Endodermal cell (in vitro differentiated cells): ENCODE measurements at regions not wholly inside any gene's neighbourhood (a gene's known extent, or its start where the extent isn't known, plus 50 kb on each side); places are given as distances from the start of the nearest gene placed in this dataset.
"Not testable (repeated sequence)": the region's sequence is repeated elsewhere in the genome, so short reads cannot be mapped to it uniquely, and the experiment has no call there.

Experiments
- DNase-seq: peaks from one replicate; pipeline ENCODE4 v3.0.0-alpha.2; 2017
- H3K27ac ChIP-seq: 2 replicates; pipeline ENCODE4 v1.5.1; 2013; ENCODE audit warnings: mild to moderate bottlenecking, low read depth, low read length, moderate library complexity
- H3K27me3 ChIP-seq: 2 replicates; pipeline ENCODE4 v1.6.1; 2013; ENCODE audit warnings: mild to moderate bottlenecking, low read length, moderate library complexity; ENCODE audit not compliant: insufficient read depth, control insufficient read depth, poor library complexity, severe bottlenecking
- H3K36me3 ChIP-seq: 2 replicates; pipeline ENCODE4 v1.7.0; 2013; ENCODE audit warnings: mild to moderate bottlenecking, low read length, moderate library complexity; ENCODE audit not compliant: control insufficient read depth, insufficient read depth
- H3K4me1 ChIP-seq: one replicate; pipeline ENCODE4 v1.7.0; 2013; ENCODE audit warnings: low read length; ENCODE audit not compliant: control insufficient read depth, insufficient read depth
- H3K4me3 ChIP-seq: 2 replicates; pipeline ENCODE4 v1.5.1; 2013; ENCODE audit warnings: mild to moderate bottlenecking, low read length, moderate library complexity
- H3K9ac ChIP-seq: 2 replicates; pipeline ENCODE4 v1.6.1; 2013; ENCODE audit warnings: mild to moderate bottlenecking, low read length, moderate library complexity; ENCODE audit not compliant: poor library complexity, severe bottlenecking; ENCODE audit errors: extremely low read depth
- H3K9me3 ChIP-seq: 2 replicates; pipeline ENCODE4 v1.6.1; 2013; ENCODE audit warnings: mild to moderate bottlenecking, low read length, moderate library complexity; ENCODE audit not compliant: control insufficient read depth
- H3K27ac Mint-ChIP-seq: 2 replicates; pipeline ENCODE4 v1.8.0; 2020; ENCODE audit warnings: mixed read lengths
- H3K27me3 Mint-ChIP-seq: 2 replicates; pipeline ENCODE4 v1.8.0; 2021; ENCODE audit warnings: mild to moderate bottlenecking, mixed read lengths; ENCODE audit not compliant: insufficient read depth
- H3K36me3 Mint-ChIP-seq: 2 replicates; pipeline ENCODE4 v1.8.0; 2020; ENCODE audit warnings: low read depth, mixed read lengths
- H3K4me1 Mint-ChIP-seq: 2 replicates; pipeline ENCODE4 v1.8.0; 2020; ENCODE audit warnings: mixed read lengths
- H3K4me3 Mint-ChIP-seq: 2 replicates; pipeline ENCODE4 v1.8.0; 2020; ENCODE audit warnings: mild to moderate bottlenecking, moderate library complexity, mixed read lengths
- H3K9me3 Mint-ChIP-seq: 2 replicates; pipeline ENCODE4 v1.8.0; 2020; ENCODE audit warnings: mild to moderate bottlenecking, mixed read lengths
- CTCF ChIP-seq: fragments of 200-600 bp; sonication (generic); conservative IDR thresholded peaks from 2 replicates; pipeline ENCODE4 v1.5.0; 2021; ENCODE audit warnings: antibody characterized with exemption, mild to moderate bottlenecking
- WGBS, 2 experiments: methylation state at CpG; one replicate each; pipeline versions ENCODE4 v1.1.5 to v1.1.7; 2013; ENCODE audit warnings: missing lambda C conversion rate in 2 of 2, mixed read lengths in 1 of 2; ENCODE audit not compliant: insufficient coverage in 1 of 2, insufficient read length in 1 of 2; 5-methylcytosine and 5-hydroxymethylcytosine counted together

- no peaks in the 10 kb centered on the region for H3K27me3 ChIP-seq
- H3K27ac ChIP-seq, result no peak overlapping the region
- 82 to 87% methylated on average over 3 of the region's 3 CpGs for WGBS, 2 experiments
- H3K9me3 ChIP-seq, result peaks cover 24% of the 10 kb centered on the region
- peaks cover 13% of the 10 kb centered on the region for H3K36me3 Mint-ChIP-seq
- no peak overlapping the region for H3K4me3 Mint-ChIP-seq
- no peak for TF ChIP-seq CTCF
- H3K27me3 Mint-ChIP-seq, result no peaks in the 10 kb centered on the region
- no peak overlapping the region for H3K9ac ChIP-seq
- no peaks in the 10 kb centered on the region for H3K4me1 ChIP-seq
- no peak overlapping the region for H3K4me3 ChIP-seq
- H3K36me3 ChIP-seq, result peaks cover 4% of the 10 kb centered on the region
- peaks cover 18% of the 10 kb centered on the region for H3K9me3 Mint-ChIP-seq
- peaks cover 8% of the 10 kb centered on the region for H3K4me1 Mint-ChIP-seq
- no peak for DNase-seq
- H3K27ac Mint-ChIP-seq, result no peak overlapping the region
These were observed 1049.8 kb downstream of the OLFM4 start for GRCh38 chr13:54078271-54078870.

GRCh38 chr13:54082309-54082708 lies 1053.7 kb downstream of the OLFM4 start:
- H3K9me3 ChIP-seq, result peaks cover 24% of the 10 kb centered on the region
- H3K4me1 ChIP-seq, H3K4me1 Mint-ChIP-seq, H3K27me3 Mint-ChIP-seq, H3K27me3 ChIP-seq, H3K4me3 ChIP-seq, H3K4me3 Mint-ChIP-seq, H3K27ac Mint-ChIP-seq, H3K27ac ChIP-seq, DNase-seq, H3K9ac ChIP-seq, H3K36me3 ChIP-seq: not testable (repeated sequence)
- peaks cover 13% of the 10 kb centered on the region for H3K36me3 Mint-ChIP-seq
- WGBS, 2 experiments, result 98 to 100% methylated on average over 4 to 8 of the region's 11 CpGs
- peaks cover 22% of the 10 kb centered on the region for H3K9me3 Mint-ChIP-seq

DNA sequence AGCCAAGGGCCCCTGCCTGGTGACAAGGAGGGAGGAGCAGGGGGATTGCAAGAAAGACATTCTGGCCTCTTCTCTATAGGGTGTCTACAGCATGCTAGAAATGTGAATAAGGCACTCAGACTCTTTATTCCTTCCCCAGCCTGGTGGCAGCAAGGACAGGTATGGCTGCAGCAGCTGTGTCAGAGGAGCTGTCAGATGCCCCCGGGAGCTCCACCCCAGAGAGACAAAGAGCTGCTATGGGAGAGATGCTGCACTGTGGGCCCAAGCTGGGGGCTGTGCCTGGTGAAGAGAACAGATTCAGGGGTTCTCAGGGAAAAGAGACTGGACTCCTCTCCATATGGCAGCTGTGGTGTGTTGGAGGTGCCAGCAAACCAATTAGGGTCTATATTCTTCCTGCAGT lies 1063.3 kb downstream of the OLFM4 start:
- Histone ChIP-seq H3K27ac (no peak overlapping the region), H3K4me3 (no peak overlapping the region), H3K4me1 (no peaks in the 10 kb centered on the region), H3K36me3 (peaks cover 22% of the 10 kb centered on the region), H3K27me3 (no peaks in the 10 kb centered on the region), H3K9ac (no peak overlapping the region), H3K9me3 (peaks cover 58% of the 10 kb centered on the region)
- DNase-seq, result no peak
- H3K4me1 Mint-ChIP-seq, result no peaks in the 10 kb centered on the region
- TF ChIP-seq CTCF, result no peak
- 100% methylated on average over 1 of the region's 1 CpG; no CpG with 5 or more reads in 1 of the 2 experiments for whole genome bisulfite sequencing, 2 experiments
- H3K27me3 Mint-ChIP-seq, result peaks cover 2% of the 10 kb centered on the region
- peaks cover 44% of the 10 kb centered on the region for H3K9me3 Mint-ChIP-seq
- H3K36me3 Mint-ChIP-seq, result peaks cover 28% of the 10 kb centered on the region
- no peak overlapping the region for H3K4me3 Mint-ChIP-seq
- no peak overlapping the region for H3K27ac Mint-ChIP-seq

DNA sequence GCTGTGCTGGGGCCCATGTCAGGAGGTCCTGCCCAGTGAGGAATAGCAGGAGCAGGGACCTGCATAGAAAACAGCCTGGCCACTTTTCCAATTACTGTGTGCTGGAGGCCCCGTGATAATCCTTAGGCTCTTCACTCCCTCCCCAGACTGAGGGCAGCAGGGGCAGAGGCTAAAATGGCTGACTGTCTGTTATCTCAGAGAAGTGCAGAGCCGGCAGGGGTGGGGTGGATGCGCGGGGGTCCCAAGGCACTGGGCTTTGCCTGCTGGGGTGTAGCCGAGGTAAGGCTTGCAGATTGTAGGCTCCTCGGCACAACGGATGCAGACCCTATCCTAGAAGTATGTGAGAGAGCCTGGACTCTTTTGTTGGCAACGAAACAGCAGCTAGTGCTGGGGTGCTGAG lies 1064.1 kb downstream of the OLFM4 start:
- no peak overlapping the region for H3K27ac ChIP-seq
- DNase-seq, result no peak
- Mint-ChIP-seq H3K36me3 (peaks cover 28% of the 10 kb centered on the region), H3K27me3 (peaks cover 2% of the 10 kb centered on the region), H3K9me3 (peaks cover 41% of the 10 kb centered on the region), H3K27ac (no peak overlapping the region), H3K4me3 (no peak overlapping the region), H3K4me1 (no peaks in the 10 kb centered on the region)
- WGBS, 2 experiments, result 94 to 100% methylated on average over 1 to 8 of the region's 8 CpGs
- H3K9me3 ChIP-seq, result peaks cover 57% of the 10 kb centered on the region
- H3K4me1 ChIP-seq, result no peaks in the 10 kb centered on the region
- no peak for TF ChIP-seq CTCF
- no peaks in the 10 kb centered on the region for H3K27me3 ChIP-seq
- peaks cover 22% of the 10 kb centered on the region for H3K36me3 ChIP-seq
- no peak overlapping the region for H3K4me3 ChIP-seq
- H3K9ac ChIP-seq, result no peak overlapping the region
